ENCODE measurements at regions not wholly inside any gene's neighbourhood (a gene's known extent, or its start where the extent isn't known, plus 50 kb on each side); places are given as distances from the start of the nearest gene placed in this dataset.
"Not testable (repeated sequence)": the region's sequence is repeated elsewhere in the genome, so short reads cannot be mapped to it uniquely, and the experiment has no call there.

DNA sequence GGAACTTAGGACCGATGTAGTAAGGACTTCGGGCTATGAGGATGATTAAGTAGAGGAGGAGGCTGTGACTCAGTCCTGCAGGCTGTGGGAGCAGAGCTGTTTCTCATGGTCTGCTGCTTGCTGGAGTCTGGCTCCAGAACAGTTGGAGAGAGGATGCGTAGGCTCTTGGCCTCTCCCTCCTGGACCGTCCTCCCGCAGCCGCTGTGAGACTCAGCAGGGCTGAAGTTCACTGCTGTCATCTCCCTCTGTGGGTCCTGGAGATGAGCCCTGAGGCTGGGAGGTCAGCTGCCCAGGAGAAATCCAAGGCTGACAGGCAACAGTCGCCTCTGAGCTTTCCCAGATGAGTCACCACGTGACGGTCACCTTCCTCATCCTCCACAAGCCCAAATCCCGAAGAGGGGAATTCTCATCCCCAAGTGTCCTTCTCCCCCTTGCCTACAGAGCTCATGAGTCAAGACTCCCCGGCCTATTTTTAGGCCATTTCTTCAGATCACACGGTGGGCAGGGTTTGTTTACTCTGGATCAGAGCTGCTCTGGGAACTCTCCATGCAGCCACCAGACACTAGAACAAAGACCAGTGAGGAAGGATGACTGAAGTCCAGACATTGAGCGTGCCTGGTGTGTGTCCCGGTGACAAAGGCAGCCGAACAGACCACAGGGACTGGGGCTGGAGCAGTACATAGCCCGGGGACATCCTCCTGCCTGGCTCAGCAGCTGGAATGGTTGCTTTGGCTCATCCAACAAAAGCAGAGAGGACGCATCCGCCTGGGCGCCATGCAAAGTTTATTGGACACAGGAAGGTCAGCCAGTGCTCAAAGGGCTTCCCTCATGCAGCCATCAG is 137.3 kb upstream of the ZNF469 start:
- TF ChIP-seq EZH2 (IDR thresholded peaks at IDR 0.05; ENCODE audit: borderline replicate concordance, insufficient read depth, low read depth, low read length, poor library complexity, severe bottlenecking), result not testable (repeated sequence)
- TF ChIP-seq, protein P1, sequence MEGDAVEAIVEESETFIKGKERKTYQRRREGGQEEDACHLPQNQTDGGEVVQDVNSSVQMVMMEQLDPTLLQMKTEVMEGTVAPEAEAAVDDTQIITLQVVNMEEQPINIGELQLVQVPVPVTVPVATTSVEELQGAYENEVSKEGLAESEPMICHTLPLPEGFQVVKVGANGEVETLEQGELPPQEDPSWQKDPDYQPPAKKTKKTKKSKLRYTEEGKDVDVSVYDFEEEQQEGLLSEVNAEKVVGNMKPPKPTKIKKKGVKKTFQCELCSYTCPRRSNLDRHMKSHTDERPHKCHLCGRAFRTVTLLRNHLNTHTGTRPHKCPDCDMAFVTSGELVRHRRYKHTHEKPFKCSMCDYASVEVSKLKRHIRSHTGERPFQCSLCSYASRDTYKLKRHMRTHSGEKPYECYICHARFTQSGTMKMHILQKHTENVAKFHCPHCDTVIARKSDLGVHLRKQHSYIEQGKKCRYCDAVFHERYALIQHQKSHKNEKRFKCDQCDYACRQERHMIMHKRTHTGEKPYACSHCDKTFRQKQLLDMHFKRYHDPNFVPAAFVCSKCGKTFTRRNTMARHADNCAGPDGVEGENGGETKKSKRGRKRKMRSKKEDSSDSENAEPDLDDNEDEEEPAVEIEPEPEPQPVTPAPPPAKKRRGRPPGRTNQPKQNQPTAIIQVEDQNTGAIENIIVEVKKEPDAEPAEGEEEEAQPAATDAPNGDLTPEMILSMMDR (IDR thresholded peaks at IDR 0.05), result not testable (repeated sequence)
